Ovary (tissue), 3 donors: ENCODE measurements at regions not wholly inside any gene's neighbourhood (a gene's known extent, or its start where the extent isn't known, plus 50 kb on each side); places are given as distances from the start of the nearest gene placed in this dataset.

ENCODE experiments used
- POLR2A ChIP-seq: fragments of 450-650 bp; IDR thresholded peaks from one replicate; pipeline ENCODE4 v1.6.1; 2017; ENCODE audit warnings: antibody characterized with exemption, mild to moderate bottlenecking, moderate library complexity
- TF ChIP-seq, protein P1 (sequence below), 3 donors: fragments of 450-650 bp in 2 of 3; fragments of 200-600 bp in 1 of 3; IDR thresholded peaks; one replicate each; pipeline versions ENCODE4 v1.5.1 to v1.8.0; 2016 to 2022; ENCODE audit warnings: antibody characterized with exemption in 3 of 3, mild to moderate bottlenecking in 1 of 3
- donor health status: DM: no; HTN: no; CAD: no.

- TF ChIP-seq, protein P1, sequence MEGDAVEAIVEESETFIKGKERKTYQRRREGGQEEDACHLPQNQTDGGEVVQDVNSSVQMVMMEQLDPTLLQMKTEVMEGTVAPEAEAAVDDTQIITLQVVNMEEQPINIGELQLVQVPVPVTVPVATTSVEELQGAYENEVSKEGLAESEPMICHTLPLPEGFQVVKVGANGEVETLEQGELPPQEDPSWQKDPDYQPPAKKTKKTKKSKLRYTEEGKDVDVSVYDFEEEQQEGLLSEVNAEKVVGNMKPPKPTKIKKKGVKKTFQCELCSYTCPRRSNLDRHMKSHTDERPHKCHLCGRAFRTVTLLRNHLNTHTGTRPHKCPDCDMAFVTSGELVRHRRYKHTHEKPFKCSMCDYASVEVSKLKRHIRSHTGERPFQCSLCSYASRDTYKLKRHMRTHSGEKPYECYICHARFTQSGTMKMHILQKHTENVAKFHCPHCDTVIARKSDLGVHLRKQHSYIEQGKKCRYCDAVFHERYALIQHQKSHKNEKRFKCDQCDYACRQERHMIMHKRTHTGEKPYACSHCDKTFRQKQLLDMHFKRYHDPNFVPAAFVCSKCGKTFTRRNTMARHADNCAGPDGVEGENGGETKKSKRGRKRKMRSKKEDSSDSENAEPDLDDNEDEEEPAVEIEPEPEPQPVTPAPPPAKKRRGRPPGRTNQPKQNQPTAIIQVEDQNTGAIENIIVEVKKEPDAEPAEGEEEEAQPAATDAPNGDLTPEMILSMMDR (IDR thresholded peaks at IDR 0.05): no peak
- TF ChIP-seq POLR2A: no peak
These were observed 75.2 kb downstream of the PJA1 start for GRCh38 chrX:69090022-69090421.
